SK-N-SH treated with all-trans-retinoic acid at 6 μM for 48 hours (cell line): ENCODE measurements at regions not wholly inside any gene's neighbourhood (a gene's known extent, or its start where the extent isn't known, plus 50 kb on each side); places are given as distances from the start of the nearest gene placed in this dataset.

Experiments
- ARNTL ChIP-seq: fragments of 450-650 bp; formaldehyde crosslinking; IDR thresholded peaks from 2 replicates; pipeline ENCODE4 v1.5.0; 2020; ENCODE audit warnings: low read depth, mild to moderate bottlenecking, moderate library complexity, borderline replicate concordance
- CREB5 ChIP-seq: fragments of 250-450 bp; sonication (Bioruptor Pico); IDR thresholded peaks from 2 replicates; pipeline ENCODE4 v1.5.1; 2020; ENCODE audit warnings: low read depth, mild to moderate bottlenecking, moderate library complexity
- CSRNP3 ChIP-seq: fragments of 250-450 bp; sonication (Bioruptor Pico); IDR thresholded peaks from 2 replicates; pipeline ENCODE4 v1.5.1; 2021; ENCODE audit warnings: mild to moderate bottlenecking, moderate library complexity
- ESRRG ChIP-seq: fragments of 250-450 bp; sonication (Bioruptor Pico); IDR thresholded peaks from 2 replicates; pipeline ENCODE4 v1.6.1; 2021; ENCODE audit warnings: mild to moderate bottlenecking
- ISL1 ChIP-seq: fragments of 250-450 bp; sonication (Bioruptor Pico); IDR thresholded peaks from 2 replicates; pipeline ENCODE4 v2.1.2; 2022; ENCODE audit warnings: mild to moderate bottlenecking, moderate library complexity
- POU6F1 ChIP-seq: fragments of 250-450 bp; sonication (Bioruptor Pico); IDR thresholded peaks from 2 replicates; pipeline ENCODE4 v1.8.0; 2021; ENCODE audit warnings: low read depth, mild to moderate bottlenecking, moderate library complexity, borderline replicate concordance
- RARB ChIP-seq: fragments of 250-450 bp; sonication (Bioruptor Pico); IDR thresholded peaks from 2 replicates; pipeline ENCODE4 v1.8.0; 2021; ENCODE audit warnings: mild to moderate bottlenecking, moderate library complexity
- ZFP3 ChIP-seq: fragments of 250-450 bp; sonication (Bioruptor Pico); IDR thresholded peaks from 2 replicates; pipeline ENCODE4 v1.5.0; 2020; ENCODE audit warnings: mild to moderate bottlenecking, moderate library complexity
- ZNF565 ChIP-seq: fragments of 450-650 bp; formaldehyde crosslinking; conservative IDR thresholded peaks from 2 replicates; pipeline ENCODE4 v1.5.0; 2020; ENCODE audit warnings: low read depth, mild to moderate bottlenecking, moderate library complexity
- ZNF70 ChIP-seq: fragments of 450-650 bp; formaldehyde crosslinking; IDR thresholded peaks from 2 replicates; pipeline ENCODE4 v1.5.0; 2020; ENCODE audit warnings: mild to moderate bottlenecking, moderate library complexity
- ZNF8 ChIP-seq: fragments of 450-650 bp; formaldehyde crosslinking; IDR thresholded peaks from 2 replicates; pipeline ENCODE4 v1.5.0; 2020; ENCODE audit warnings: mild to moderate bottlenecking, moderate library complexity
- TF ChIP-seq, protein P1 (sequence below): fragments of 250-450 bp; sonication (Bioruptor Pico); IDR thresholded peaks from 2 replicates; pipeline ENCODE4 v1.8.0; 2020; ENCODE audit warnings: mild to moderate bottlenecking, moderate library complexity, borderline replicate concordance

GRCh38 chr4:162945713-162946112, 221.0 kb downstream of the NAF1 start:
- no peak for TF ChIP-seq ZNF8 (CRISPR knock-in tag)
- no peak for TF ChIP-seq ZNF565 (CRISPR knock-in tag)
- TF ChIP-seq, protein P1, sequence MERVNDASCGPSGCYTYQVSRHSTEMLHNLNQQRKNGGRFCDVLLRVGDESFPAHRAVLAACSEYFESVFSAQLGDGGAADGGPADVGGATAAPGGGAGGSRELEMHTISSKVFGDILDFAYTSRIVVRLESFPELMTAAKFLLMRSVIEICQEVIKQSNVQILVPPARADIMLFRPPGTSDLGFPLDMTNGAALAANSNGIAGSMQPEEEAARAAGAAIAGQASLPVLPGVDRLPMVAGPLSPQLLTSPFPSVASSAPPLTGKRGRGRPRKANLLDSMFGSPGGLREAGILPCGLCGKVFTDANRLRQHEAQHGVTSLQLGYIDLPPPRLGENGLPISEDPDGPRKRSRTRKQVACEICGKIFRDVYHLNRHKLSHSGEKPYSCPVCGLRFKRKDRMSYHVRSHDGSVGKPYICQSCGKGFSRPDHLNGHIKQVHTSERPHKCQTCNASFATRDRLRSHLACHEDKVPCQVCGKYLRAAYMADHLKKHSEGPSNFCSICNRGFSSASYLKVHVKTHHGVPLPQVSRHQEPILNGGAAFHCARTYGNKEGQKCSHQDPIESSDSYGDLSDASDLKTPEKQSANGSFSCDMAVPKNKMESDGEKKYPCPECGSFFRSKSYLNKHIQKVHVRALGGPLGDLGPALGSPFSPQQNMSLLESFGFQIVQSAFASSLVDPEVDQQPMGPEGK (CRISPR knock-in tag), result no peak
- no peak for TF ChIP-seq ZNF70
- TF ChIP-seq RARB (CRISPR knock-in tag), result no peak
- no peak for TF ChIP-seq CSRNP3 (CRISPR knock-in tag)
- TF ChIP-seq ARNTL (CRISPR knock-in tag), result no peak
- no peak for TF ChIP-seq ZFP3 (CRISPR knock-in tag)
- TF ChIP-seq CREB5 (CRISPR knock-in tag), result no peak
- no peak for TF ChIP-seq ESRRG (CRISPR knock-in tag)
- no peak for TF ChIP-seq ISL1 (CRISPR knock-in tag)
- no peak for TF ChIP-seq POU6F1 (CRISPR knock-in tag)
